ENCODE measurements at regions not wholly inside any gene's neighbourhood (a gene's known extent, or its start where the extent isn't known, plus 50 kb on each side); places are given as distances from the start of the nearest gene placed in this dataset.

DNA sequence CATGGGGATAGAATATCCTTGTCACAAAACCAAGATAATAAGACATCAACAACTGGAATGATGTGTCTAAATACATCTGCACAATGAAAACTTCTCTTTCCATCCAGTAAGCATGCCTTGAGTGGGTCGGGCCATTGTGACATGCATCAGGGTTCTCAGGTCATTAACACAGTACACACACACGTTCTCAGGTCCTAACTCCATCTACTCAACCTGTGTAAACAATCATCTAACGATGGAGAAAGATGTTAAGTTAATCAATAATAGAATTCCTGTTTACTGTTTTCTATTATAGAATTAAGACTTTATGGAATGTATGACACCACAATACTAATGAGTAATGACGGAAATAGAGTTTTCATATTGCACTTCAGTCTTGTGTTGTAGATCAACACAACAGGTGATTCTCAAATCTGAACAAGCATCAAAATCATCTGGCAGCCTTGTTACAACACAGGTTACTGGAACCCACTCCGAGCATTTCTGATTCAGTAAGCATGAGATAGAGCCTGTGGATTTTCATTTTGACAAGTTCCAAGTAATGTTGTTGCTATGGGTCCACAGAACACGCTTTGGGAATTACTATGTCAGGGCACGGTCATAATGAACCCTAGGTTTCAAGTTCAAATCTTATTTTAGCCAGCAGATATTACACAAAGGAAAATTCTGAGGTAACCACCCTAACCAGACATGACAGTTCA lies 315.8 kb upstream of the TEX13C start:
- Histone ChIP-seq H3K4me1 (ENCODE audit: control insufficient read depth, insufficient read depth, low read length) (no peaks in the 10 kb centered on the region), H3K27me3 (ENCODE audit: control insufficient read depth, insufficient read depth) (no peaks in the 10 kb centered on the region), H3K27ac (ENCODE audit: low read length) (no peak overlapping the region), H3K4me3 (ENCODE audit: low read length) (no peak overlapping the region), H3K9me3 (ENCODE audit: control insufficient read depth, low read length) (no peaks in the 10 kb centered on the region)
- ATAC-seq: no peak
- WGBS: 76% methylated on average over 7 of the region's 7 CpGs
- no peak for DNase-seq
- intact Hi-C loops (cut with DNase I): no loop called here

DNA sequence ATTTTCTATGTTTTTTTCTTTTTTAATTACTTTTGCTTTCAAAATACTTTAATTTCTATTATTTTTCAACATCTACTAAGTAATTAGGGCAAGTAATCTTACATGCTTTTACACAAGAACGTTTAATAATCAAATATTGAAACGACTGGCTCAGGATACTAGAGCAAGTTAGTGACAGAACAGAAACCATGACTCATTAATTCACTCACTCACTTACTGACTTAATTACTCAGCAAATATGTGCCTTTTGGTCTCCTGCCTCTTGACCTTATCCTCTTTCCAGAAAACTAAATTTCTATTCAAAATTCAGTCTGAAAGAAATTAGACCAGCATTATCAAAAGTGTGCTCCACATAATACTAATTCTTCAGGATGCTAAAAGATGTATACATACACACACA lies 314.9 kb upstream of the TEX13C start:
- no peaks in the 10 kb centered on the region for H3K27me3 ChIP-seq (ENCODE audit: control insufficient read depth, insufficient read depth)
- no peaks in the 10 kb centered on the region for H3K4me1 ChIP-seq (ENCODE audit: control insufficient read depth, insufficient read depth, low read length)
- no peak overlapping the region for H3K4me3 ChIP-seq (ENCODE audit: low read length)
- DNase-seq (no peak), ATAC-seq (no peak)
- WGBS: 51% methylated on average over 2 of the region's 2 CpGs
- no peak overlapping the region for H3K27ac ChIP-seq (ENCODE audit: low read length)
- H3K9me3 ChIP-seq (ENCODE audit: control insufficient read depth, low read length): no peaks in the 10 kb centered on the region
- intact Hi-C loops (cut with DNase I): no loop called here

DNA sequence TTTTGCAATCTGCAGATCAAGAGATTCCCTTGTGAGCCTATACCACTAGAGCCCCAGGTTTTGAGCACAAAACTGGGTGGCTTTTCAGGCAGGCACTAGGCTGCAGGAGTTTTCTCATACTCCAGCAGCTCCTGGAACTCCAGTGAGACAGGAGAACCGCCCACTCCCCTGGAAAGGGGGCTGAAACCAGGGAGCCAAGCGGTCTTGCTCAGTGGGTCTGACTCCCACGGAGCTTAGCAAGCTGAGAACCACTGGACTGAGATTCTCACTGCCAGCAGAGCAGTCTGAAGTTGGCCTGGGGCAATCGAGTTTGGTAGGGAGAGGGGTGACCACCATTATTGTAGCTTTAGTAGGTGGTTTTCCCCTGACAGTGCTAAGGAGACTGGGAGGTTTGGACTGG lies 313.8 kb upstream of the TEX13C start:
- 37% methylated on average over 4 of the region's 4 CpGs for WGBS
- Histone ChIP-seq H3K4me3 (ENCODE audit: low read length) (no peak overlapping the region), H3K27me3 (ENCODE audit: control insufficient read depth, insufficient read depth) (no peaks in the 10 kb centered on the region), H3K4me1 (ENCODE audit: control insufficient read depth, insufficient read depth, low read length) (no peaks in the 10 kb centered on the region), H3K9me3 (ENCODE audit: control insufficient read depth, low read length) (no peaks in the 10 kb centered on the region), H3K27ac (ENCODE audit: low read length) (no peak overlapping the region)
- intact Hi-C loops (cut with DNase I): no loop called here
- DNase-seq (no peak), ATAC-seq (no peak)

DNA sequence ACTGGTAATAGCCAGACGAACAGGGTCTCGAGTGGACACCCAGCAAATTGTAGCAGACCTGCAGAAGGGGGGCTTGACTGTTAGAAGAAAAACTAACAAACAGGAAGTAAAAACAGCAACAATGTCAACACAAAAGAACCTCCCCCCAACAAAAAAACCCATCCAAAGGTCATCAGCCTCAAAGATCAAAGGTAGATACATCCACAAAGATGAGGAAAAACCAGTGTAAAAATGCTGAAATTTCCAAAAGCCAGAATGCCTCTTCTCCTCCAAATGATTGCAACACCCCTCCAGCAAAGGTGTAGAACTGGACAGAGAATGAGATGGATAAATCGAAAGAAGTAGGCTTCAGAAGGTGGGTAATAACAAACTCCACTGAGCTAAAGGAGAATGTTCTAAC lies 313.0 kb upstream of the TEX13C start:
- no peaks in the 10 kb centered on the region for H3K27me3 ChIP-seq (ENCODE audit: control insufficient read depth, insufficient read depth)
- H3K9me3 ChIP-seq (ENCODE audit: control insufficient read depth, low read length): no peaks in the 10 kb centered on the region
- ATAC-seq: no peak
- no peaks in the 10 kb centered on the region for H3K4me1 ChIP-seq (ENCODE audit: control insufficient read depth, insufficient read depth, low read length)
- 85% methylated on average over 3 of the region's 3 CpGs for WGBS
- no peak for DNase-seq
- H3K4me3 ChIP-seq (ENCODE audit: low read length): no peak overlapping the region
- no peak overlapping the region for H3K27ac ChIP-seq (ENCODE audit: low read length)
- intact Hi-C loops (cut with DNase I): no loop called here

DNA sequence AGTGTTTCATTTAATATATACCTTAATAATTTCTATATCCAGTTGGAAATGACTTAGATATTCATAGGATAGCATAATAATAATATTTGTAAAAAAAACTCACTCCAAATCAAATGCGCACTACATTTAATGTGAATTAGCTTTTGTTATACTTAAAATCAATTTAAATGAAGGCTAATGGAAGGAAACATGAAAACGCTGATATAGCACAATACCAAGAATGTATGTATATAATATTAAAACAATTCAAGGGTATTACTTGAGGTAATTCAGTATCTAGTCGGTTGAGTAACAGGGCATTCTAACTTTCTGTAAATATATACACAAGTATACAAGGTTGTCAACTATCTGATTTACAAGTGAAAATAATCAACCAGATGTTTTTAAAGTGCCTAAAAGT lies 307.1 kb upstream of the TEX13C start:
- ATAC-seq (no peak), DNase-seq (no peak)
- H3K4me1 ChIP-seq (ENCODE audit: control insufficient read depth, insufficient read depth, low read length): no peaks in the 10 kb centered on the region
- no peak overlapping the region for H3K4me3 ChIP-seq (ENCODE audit: low read length)
- H3K27ac ChIP-seq (ENCODE audit: low read length): no peak overlapping the region
- no peaks in the 10 kb centered on the region for H3K9me3 ChIP-seq (ENCODE audit: control insufficient read depth, low read length)
- WGBS: 89% methylated on average over 3 of the region's 3 CpGs
- no peaks in the 10 kb centered on the region for H3K27me3 ChIP-seq (ENCODE audit: control insufficient read depth, insufficient read depth)
- intact Hi-C loops (cut with DNase I): no loop called here

DNA sequence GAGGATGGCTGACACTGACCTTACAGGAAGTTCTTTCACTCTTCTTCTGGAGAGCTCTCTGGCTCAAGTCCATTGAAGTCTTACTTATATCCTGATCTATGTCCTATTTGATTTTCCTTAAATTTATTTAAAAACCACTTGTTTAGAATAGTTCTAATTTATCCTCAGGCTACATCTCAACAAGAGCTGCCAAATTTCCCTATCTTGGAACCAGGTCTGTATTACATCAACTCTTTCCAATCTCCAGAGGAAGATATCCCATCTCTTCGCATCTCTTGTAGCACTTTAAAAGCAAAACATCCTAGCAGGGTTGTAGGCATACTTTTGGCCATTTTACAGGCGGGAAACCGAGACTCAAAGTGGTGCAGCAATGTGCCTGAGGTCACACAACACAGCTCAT lies 290.5 kb upstream of the TEX13C start:
- no peaks in the 10 kb centered on the region for H3K9me3 ChIP-seq (ENCODE audit: control insufficient read depth, low read length)
- no peaks in the 10 kb centered on the region for H3K27me3 ChIP-seq (ENCODE audit: control insufficient read depth, insufficient read depth)
- WGBS: 81% methylated on average over 3 of the region's 3 CpGs
- DNase-seq (no peak), ATAC-seq (no peak)
- H3K27ac ChIP-seq (ENCODE audit: low read length): no peak overlapping the region
- intact Hi-C loops (cut with DNase I): no loop called here
- H3K4me3 ChIP-seq (ENCODE audit: low read length): no peak overlapping the region
- H3K4me1 ChIP-seq (ENCODE audit: control insufficient read depth, insufficient read depth, low read length): no peaks in the 10 kb centered on the region
